PC-9 (cell line): ENCODE measurements at regions not wholly inside any gene's neighbourhood (a gene's known extent, or its start where the extent isn't known, plus 50 kb on each side); places are given as distances from the start of the nearest gene placed in this dataset.

Experiments
- BruUV-seq: library from RNA; stranded (reverse); fragments of 400-500 nt; replicated peaks from 2 replicates; lab custom pipeline; 2021; lab: Mats Ljungman, UMichigan
- CTCF ChIA-PET: fragments of 300-600 bp; sonication (Branson Sonifier 250); formaldehyde crosslinking; loops from one replicate; lab custom pipeline; 2022; ENCODE audit warnings: antibody characterized with exemption; lab: Charles Lee
- POLR2A ChIA-PET: fragments of 300-600 bp; sonication (Branson Sonifier 250); formaldehyde crosslinking; loops from one replicate; lab custom pipeline; 2022; ENCODE audit warnings: antibody characterized with exemption; ENCODE audit not compliant: unreplicated experiment; lab: Charles Lee
- DNase-seq, 2 experiments: peaks; one replicate each; pipeline versions ENCODE4 v3.0.0 to v3.0.0-alpha.2; 2015 to 2022; ENCODE audit warnings: mixed read lengths in 1 of 2
- H2AFZ ChIP-seq: fragments of 200-600 bp; sonication (generic); 2 replicates; pipeline ENCODE4 v1.8.1; 2017; ENCODE audit warnings: antibody characterized with exemption
- H3F3A ChIP-seq: fragments of 200-600 bp; sonication (generic); 2 replicates; pipeline ENCODE4 v1.8.1; 2017; ENCODE audit warnings: antibody characterized with exemption, mild to moderate bottlenecking, low read depth; ENCODE audit not compliant: insufficient read depth
- H3K27ac ChIP-seq: fragments of 200-600 bp; sonication (generic); 2 replicates; pipeline ENCODE4 v1.6.1; 2016; ENCODE audit warnings: mixed run types
- H3K27me3 ChIP-seq: fragments of 200-600 bp; sonication (generic); 2 replicates; pipeline ENCODE4 v1.6.1; 2016; ENCODE audit warnings: low read depth, mixed run types; ENCODE audit not compliant: insufficient read depth
- H3K36me3 ChIP-seq: fragments of 200-600 bp; sonication (generic); 2 replicates; pipeline ENCODE4 v1.6.1; 2016; ENCODE audit warnings: low read depth, mixed run types
- H3K4me1 ChIP-seq: fragments of 200-600 bp; sonication (generic); replicated peaks from 2 replicates; pipeline ENCODE4 v1.6.1; 2016; ENCODE audit warnings: mixed run types; ENCODE audit not compliant: insufficient read depth
- H3K4me2 ChIP-seq: fragments of 200-600 bp; sonication (generic); 2 replicates; pipeline ENCODE4 v1.6.1; 2017; ENCODE audit warnings: mixed run types
- H3K4me3 ChIP-seq: fragments of 200-600 bp; sonication (generic); 2 replicates; pipeline ENCODE4 v1.6.1; 2016; ENCODE audit warnings: mixed run types
- H3K79me2 ChIP-seq: fragments of 200-600 bp; sonication (generic); 2 replicates; pipeline ENCODE4 v1.6.1; 2017; ENCODE audit warnings: low read depth, mixed run types
- H3K9me2 ChIP-seq: fragments of 200-600 bp; sonication (generic); 2 replicates; pipeline ENCODE4 v1.8.1; 2017; ENCODE audit warnings: mild to moderate bottlenecking; ENCODE audit not compliant: insufficient read depth
- H3K9me3 ChIP-seq: fragments of 200-600 bp; sonication (generic); 2 replicates; pipeline ENCODE4 v1.8.1; 2016; ENCODE audit warnings: low read depth; ENCODE audit not compliant: insufficient read depth
- H4K20me1 ChIP-seq: fragments of 200-600 bp; sonication (generic); 2 replicates; pipeline ENCODE4 v1.8.1; 2017; ENCODE audit not compliant: insufficient read depth
- CTCF ChIP-seq: fragments of 200-600 bp; sonication (generic); conservative IDR thresholded peaks from 2 replicates; pipeline ENCODE4 v1.6.1; 2017; ENCODE audit warnings: mixed run types, antibody characterized with exemption, mild to moderate bottlenecking, moderate library complexity
- EZH2 ChIP-seq: fragments of 200-600 bp; sonication (generic); IDR thresholded peaks from 2 replicates; pipeline ENCODE4 v1.8.0; 2017; ENCODE audit warnings: antibody characterized with exemption, low read depth
- intact Hi-C: fragments of 100-400 bp; cut with micrococcal nuclease; formaldehyde crosslinking; loops from one replicate; pipeline ENCODE4 v1.10.0; 2022; ENCODE audit not compliant: unreplicated experiment

DNA sequence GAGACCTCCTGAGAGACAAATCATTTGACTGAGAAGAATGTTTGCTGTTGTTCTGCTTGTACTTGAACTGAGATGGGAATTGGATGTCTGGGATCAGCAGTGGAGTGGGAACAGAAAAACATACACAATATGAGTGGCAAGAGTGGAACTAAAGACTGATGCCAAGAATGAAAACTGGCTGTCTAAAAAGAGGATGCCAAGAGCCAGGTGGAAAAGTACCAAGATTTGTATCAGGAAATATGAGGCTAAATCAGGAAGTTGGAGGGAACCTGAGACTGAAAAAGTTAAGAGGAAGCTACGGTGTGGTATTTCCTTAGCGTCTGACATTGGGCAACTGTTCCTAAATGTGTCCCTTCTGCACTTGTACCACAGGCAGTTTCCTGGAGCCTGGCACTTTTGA is 440.9 kb upstream of the CELF4 start:
- Histone ChIP-seq H3K9me2 (no peaks in the 10 kb centered on the region), H3K27me3 (no peaks in the 10 kb centered on the region), H4K20me1 (no peaks in the 10 kb centered on the region), H3K36me3 (no peaks in the 10 kb centered on the region), H3K79me2 (no peaks in the 10 kb centered on the region), H3F3A (no peaks in the 10 kb centered on the region), H3K9me3 (no peaks in the 10 kb centered on the region), H3K27ac (no peak overlapping the region), H3K4me1 (no peaks in the 10 kb centered on the region), H2AFZ (no peak overlapping the region), H3K4me2 (no peak overlapping the region), H3K4me3 (no peak overlapping the region)
- ChIA-PET POLR2A (no interaction called here), CTCF (no interaction called here)
- TF ChIP-seq EZH2 (no peak), CTCF (no peak)
- intact Hi-C loops = no loop called here
- no peak for DNase-seq
- BruUV-seq = no TSS peak

DNA sequence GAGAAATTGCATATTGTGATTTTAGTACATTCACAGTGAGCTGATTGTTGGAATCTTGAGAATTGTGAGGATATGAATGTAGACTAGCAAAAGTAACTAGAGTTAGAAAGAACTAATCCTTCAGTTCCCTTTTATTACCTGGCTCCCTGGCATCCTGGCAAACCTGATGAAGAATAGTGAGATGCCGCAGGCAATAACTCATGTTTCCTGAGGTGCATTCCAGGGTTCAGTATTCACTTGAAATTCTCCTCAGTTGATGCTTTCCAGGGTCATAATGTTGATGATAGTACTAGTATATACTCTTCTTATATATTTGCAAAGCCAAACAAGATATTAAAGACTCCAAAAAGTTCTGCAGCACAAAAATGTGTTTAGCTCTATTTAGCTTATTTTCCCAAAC is 432.1 kb upstream of the CELF4 start:
- H3K79me2 ChIP-seq = no peaks in the 10 kb centered on the region

DNA sequence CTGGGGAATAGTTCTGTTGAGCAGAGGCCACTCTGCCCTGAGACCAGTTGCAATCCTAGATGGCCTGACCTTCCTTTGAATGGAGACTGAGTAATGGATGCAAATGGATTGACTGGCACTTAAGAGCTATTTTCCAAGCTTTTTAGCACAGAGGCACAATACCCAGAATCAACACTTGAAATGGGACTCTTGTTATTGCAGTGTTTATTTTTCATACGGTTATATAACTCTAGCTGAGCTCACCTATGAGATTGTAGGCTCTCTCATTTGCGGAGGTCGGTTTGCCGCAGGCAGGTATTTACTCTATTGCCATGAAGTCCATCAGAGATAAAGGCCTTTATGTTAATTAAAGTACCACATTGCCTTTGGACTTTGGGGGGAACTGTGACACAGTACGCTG is 422.3 kb upstream of the CELF4 start:
- Histone ChIP-seq H3K9me2 (no peaks in the 10 kb centered on the region), H4K20me1 (no peaks in the 10 kb centered on the region), H3K4me2 (no peak overlapping the region), H3K79me2 (no peaks in the 10 kb centered on the region), H2AFZ (no peak overlapping the region), H3K9me3 (no peaks in the 10 kb centered on the region), H3K4me1 (no peaks in the 10 kb centered on the region), H3F3A (no peaks in the 10 kb centered on the region), H3K27me3 (no peaks in the 10 kb centered on the region), H3K27ac (no peak overlapping the region), H3K36me3 (no peaks in the 10 kb centered on the region), H3K4me3 (no peak overlapping the region)
- no TSS peak for BruUV-seq
- ChIA-PET POLR2A (no interaction called here), CTCF (no interaction called here)
- no peak for TF ChIP-seq EZH2
- TF ChIP-seq CTCF = no peak
- no peak for DNase-seq
- intact Hi-C loops = no loop called here

More for the DNA sequence above, 432.1 kb upstream of the CELF4 start:
- H3K27me3 ChIP-seq = no peaks in the 10 kb centered on the region
- no TSS peak for BruUV-seq
- no peak for TF ChIP-seq CTCF
- TF ChIP-seq EZH2 = no peak
- H2AFZ ChIP-seq = no peak overlapping the region
- CTCF ChIA-PET = no interaction called here
- H3K4me1 ChIP-seq = no peaks in the 10 kb centered on the region
- H3K9me2 ChIP-seq = no peaks in the 10 kb centered on the region
- no peak for DNase-seq
- H3K9me3 ChIP-seq = no peaks in the 10 kb centered on the region
- no peaks in the 10 kb centered on the region for H3F3A ChIP-seq
- H4K20me1 ChIP-seq = no peaks in the 10 kb centered on the region
- H3K36me3 ChIP-seq = no peaks in the 10 kb centered on the region
- H3K4me2 ChIP-seq = no peak overlapping the region
- POLR2A ChIA-PET = no interaction called here
- intact Hi-C loops = no loop called here
- H3K4me3 ChIP-seq = no peak overlapping the region
- H3K27ac ChIP-seq = no peak overlapping the region
